Karpas-422 (cell line): ENCODE measurements at regions not wholly inside any gene's neighbourhood (a gene's known extent, or its start where the extent isn't known, plus 50 kb on each side); places are given as distances from the start of the nearest gene placed in this dataset.

Source experiments
- DNase-seq: peaks from one replicate; pipeline ENCODE4 v3.0.0-alpha.2; 2015
- H2AFZ ChIP-seq: fragments of 200-600 bp; sonication (generic); 2 replicates; pipeline ENCODE4 v1.6.1; 2014; ENCODE audit warnings: antibody characterized with exemption, low read length, mixed read lengths
- H3K27ac ChIP-seq: fragments of 200-600 bp; sonication (generic); 2 replicates; pipeline ENCODE4 v1.5.1; 2014; ENCODE audit warnings: mild to moderate bottlenecking, low read length, moderate library complexity
- H3K27me3 ChIP-seq: fragments of 200-600 bp; sonication (generic); 2 replicates; pipeline ENCODE4 v1.6.1; 2014; ENCODE audit warnings: low read length, mixed read lengths
- H3K36me3 ChIP-seq: fragments of 200-600 bp; sonication (generic); 2 replicates; pipeline ENCODE4 v1.6.1; 2014; ENCODE audit warnings: low read length, mixed read lengths; ENCODE audit not compliant: insufficient read depth
- H3K4me1 ChIP-seq: fragments of 200-600 bp; sonication (generic); 2 replicates; pipeline ENCODE4 v1.6.1; 2014; ENCODE audit warnings: mild to moderate bottlenecking, low read length, mixed read lengths
- H3K4me2 ChIP-seq: fragments of 200-600 bp; sonication (generic); 2 replicates; pipeline ENCODE4 v1.6.1; 2014; ENCODE audit warnings: low read length, low read depth, mild to moderate bottlenecking; ENCODE audit not compliant: poor library complexity, severe bottlenecking
- H3K4me3 ChIP-seq: fragments of 200-600 bp; sonication (generic); 2 replicates; pipeline ENCODE4 v1.5.1; 2014; ENCODE audit warnings: mild to moderate bottlenecking, antibody characterized with exemption, low read length, mixed read lengths
- H3K79me2 ChIP-seq: fragments of 200-600 bp; sonication (generic); 2 replicates; pipeline ENCODE4 v1.6.1; 2014; ENCODE audit warnings: mild to moderate bottlenecking, low read length, mixed read lengths
- H3K9ac ChIP-seq: fragments of 200-600 bp; sonication (generic); 2 replicates; pipeline ENCODE4 v1.6.0; 2014; ENCODE audit warnings: low read length
- H3K9me2 ChIP-seq: fragments of 200-600 bp; sonication (generic), shearing (Covaris generic); replicated peaks from 2 replicates; pipeline ENCODE4 v1.6.0; 2014; ENCODE audit warnings: mild to moderate bottlenecking, low read length, moderate library complexity; ENCODE audit not compliant: insufficient read depth
- H3K9me3 ChIP-seq: fragments of 300-700, 200-600 bp; sonication (generic); 2 replicates; pipeline ENCODE4 v1.6.1; 2014; ENCODE audit warnings: low read length, mixed read lengths
- H4K20me1 ChIP-seq: fragments of 200-600 bp; sonication (generic); 2 replicates; pipeline ENCODE4 v1.6.1; 2014; ENCODE audit warnings: mild to moderate bottlenecking, antibody characterized with exemption, low read length, low read depth; ENCODE audit not compliant: insufficient read depth

DNA sequence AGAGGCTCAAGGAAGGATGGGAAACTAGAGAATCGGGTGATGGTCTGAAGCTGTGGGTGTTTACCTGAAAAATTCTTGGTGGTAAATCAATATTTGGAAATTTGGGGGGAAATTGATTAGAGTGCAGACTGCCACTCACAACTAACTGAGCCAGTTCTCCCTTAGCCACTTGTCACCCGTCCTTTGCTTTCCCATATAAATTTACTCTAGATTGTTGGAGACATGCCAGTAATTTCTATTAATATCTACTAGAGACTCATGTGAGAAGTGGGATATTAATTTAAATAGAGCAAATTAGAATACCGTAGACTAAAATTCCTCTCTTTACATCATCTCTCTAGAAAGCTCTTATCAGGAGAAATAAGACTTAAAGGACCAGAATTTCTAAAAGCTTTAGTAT is 471.3 kb upstream of the DAB2 start:
- no peaks in the 10 kb centered on the region for H3K79me2 ChIP-seq
- no peak overlapping the region for H3K4me3 ChIP-seq
- H4K20me1 ChIP-seq = no peaks in the 10 kb centered on the region
- H2AFZ ChIP-seq = no peak overlapping the region
- no peak overlapping the region for H3K4me2 ChIP-seq
- no peaks in the 10 kb centered on the region for H3K36me3 ChIP-seq
- H3K27me3 ChIP-seq = no peaks in the 10 kb centered on the region
- no peaks in the 10 kb centered on the region for H3K9me3 ChIP-seq
- H3K4me1 ChIP-seq = no peaks in the 10 kb centered on the region
- DNase-seq = no peak
- H3K27ac ChIP-seq = no peak overlapping the region
- H3K9me2 ChIP-seq = no peaks in the 10 kb centered on the region
- H3K9ac ChIP-seq = no peak overlapping the region

- no peaks in the 10 kb centered on the region for H3K4me1 ChIP-seq
- H3K9ac ChIP-seq = no peak overlapping the region
- H3K36me3 ChIP-seq = no peaks in the 10 kb centered on the region
- H3K27me3 ChIP-seq = no peaks in the 10 kb centered on the region
- no peaks in the 10 kb centered on the region for H3K9me3 ChIP-seq
- DNase-seq = no peak
- no peaks in the 10 kb centered on the region for H3K9me2 ChIP-seq
- H3K79me2 ChIP-seq = no peaks in the 10 kb centered on the region
- no peak overlapping the region for H2AFZ ChIP-seq
- no peak overlapping the region for H3K4me2 ChIP-seq
- H3K27ac ChIP-seq = no peak overlapping the region
- no peaks in the 10 kb centered on the region for H4K20me1 ChIP-seq
- H3K4me3 ChIP-seq = no peak overlapping the region
Measured at GRCh38 chr5:39892708-39893107, 467.9 kb upstream of the DAB2 start.

DNA sequence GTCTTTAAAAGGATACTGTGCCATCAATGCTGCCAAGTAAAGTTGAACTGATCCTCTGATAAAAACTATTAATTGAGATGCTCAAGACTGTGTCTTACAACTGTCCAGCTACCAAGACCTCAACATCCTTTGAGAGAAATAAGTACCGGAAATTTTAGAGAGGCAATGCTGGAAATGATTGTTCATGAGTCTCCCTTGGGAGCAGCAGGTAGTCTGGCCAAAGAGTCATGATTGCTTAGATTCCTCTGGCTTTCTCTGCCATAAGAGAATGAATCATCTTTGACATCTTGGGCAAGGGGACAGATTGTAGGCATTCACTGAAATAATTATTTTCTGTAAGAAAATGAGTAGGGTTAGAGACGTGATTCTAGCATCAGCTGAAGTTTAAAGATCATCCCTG is 466.6 kb upstream of the DAB2 start:
- no peak for DNase-seq
- H3K79me2 ChIP-seq = no peaks in the 10 kb centered on the region
- no peaks in the 10 kb centered on the region for H3K36me3 ChIP-seq
- no peaks in the 10 kb centered on the region for H3K9me3 ChIP-seq
- H3K9ac ChIP-seq = no peak overlapping the region
- no peak overlapping the region for H3K4me3 ChIP-seq
- no peaks in the 10 kb centered on the region for H3K27me3 ChIP-seq
- H3K4me2 ChIP-seq = no peak overlapping the region
- H3K9me2 ChIP-seq = no peaks in the 10 kb centered on the region
- no peak overlapping the region for H2AFZ ChIP-seq
- H3K4me1 ChIP-seq = no peaks in the 10 kb centered on the region
- no peak overlapping the region for H3K27ac ChIP-seq
- no peaks in the 10 kb centered on the region for H4K20me1 ChIP-seq

GRCh38 chr5:39880985-39881384 is 456.2 kb upstream of the DAB2 start:
- no peaks in the 10 kb centered on the region for H3K36me3 ChIP-seq
- no peaks in the 10 kb centered on the region for H3K4me1 ChIP-seq
- H3K9me2 ChIP-seq = 0 out of 2 replicates have a peak, but pooled peaks cover 4% of the 10 kb centered on the region
- no peak overlapping the region for H3K27ac ChIP-seq
- no peak for DNase-seq
- H3K79me2 ChIP-seq = no peaks in the 10 kb centered on the region
- no peaks in the 10 kb centered on the region for H4K20me1 ChIP-seq
- H3K9me3 ChIP-seq = no peaks in the 10 kb centered on the region
- no peak overlapping the region for H3K4me3 ChIP-seq
- no peak overlapping the region for H3K9ac ChIP-seq
- H3K4me2 ChIP-seq = no peak overlapping the region
- no peaks in the 10 kb centered on the region for H3K27me3 ChIP-seq
- no peak overlapping the region for H2AFZ ChIP-seq

GRCh38 chr5:39877479-39877878 is 452.7 kb upstream of the DAB2 start:
- Histone ChIP-seq H3K27me3 (no peaks in the 10 kb centered on the region), H3K9ac (no peak overlapping the region), H3K4me1 (no peaks in the 10 kb centered on the region), H2AFZ (no peak overlapping the region), H3K9me2 (0 out of 2 replicates have a peak, but pooled peaks cover 5% of the 10 kb centered on the region), H3K36me3 (no peaks in the 10 kb centered on the region), H3K4me2 (no peak overlapping the region), H3K27ac (no peak overlapping the region), H3K9me3 (no peaks in the 10 kb centered on the region), H3K79me2 (no peaks in the 10 kb centered on the region), H4K20me1 (no peaks in the 10 kb centered on the region), H3K4me3 (no peak overlapping the region)
- no peak for DNase-seq

DNA sequence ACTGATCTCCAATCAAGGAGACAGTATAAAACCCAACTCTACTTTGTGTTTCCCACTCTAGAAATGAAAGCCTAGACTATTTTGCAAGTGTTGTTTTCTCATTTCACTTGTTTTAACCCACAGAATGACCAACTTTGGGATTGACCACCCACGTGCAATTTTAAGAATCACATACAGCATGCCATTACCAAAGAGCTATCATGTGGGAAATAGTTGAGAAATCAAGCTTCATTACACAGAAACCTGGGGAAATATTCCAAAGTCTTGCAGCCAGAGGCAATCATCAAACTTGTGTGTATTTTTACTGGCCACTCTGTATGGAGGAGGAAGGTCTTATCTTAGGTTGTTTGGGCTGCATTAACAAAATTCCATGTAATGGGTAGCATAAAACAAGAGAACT is 451.4 kb upstream of the DAB2 start:
- no peak for DNase-seq
- H3K36me3 ChIP-seq = no peaks in the 10 kb centered on the region
- H4K20me1 ChIP-seq = no peaks in the 10 kb centered on the region
- no peak overlapping the region for H3K9ac ChIP-seq
- H3K27ac ChIP-seq = no peak overlapping the region
- no peak overlapping the region for H3K4me2 ChIP-seq
- H3K9me3 ChIP-seq = no peaks in the 10 kb centered on the region
- 0 out of 2 replicates have a peak, but pooled peaks cover 5% of the 10 kb centered on the region for H3K9me2 ChIP-seq
- H3K4me3 ChIP-seq = no peak overlapping the region
- no peaks in the 10 kb centered on the region for H3K79me2 ChIP-seq
- no peak overlapping the region for H2AFZ ChIP-seq
- H3K4me1 ChIP-seq = no peaks in the 10 kb centered on the region
- no peaks in the 10 kb centered on the region for H3K27me3 ChIP-seq

GRCh38 chr5:39870137-39870536 is 445.4 kb upstream of the DAB2 start:
- no peaks in the 10 kb centered on the region for H3K27me3 ChIP-seq
- H3K79me2 ChIP-seq = no peaks in the 10 kb centered on the region
- no peak overlapping the region for H2AFZ ChIP-seq
- H3K9me2 ChIP-seq = no peaks in the 10 kb centered on the region; the same call in 1 of the 2 replicates
- H3K9ac ChIP-seq = no peak overlapping the region
- H3K36me3 ChIP-seq = no peaks in the 10 kb centered on the region
- no peak overlapping the region for H3K27ac ChIP-seq
- no peak overlapping the region for H3K4me2 ChIP-seq
- no peaks in the 10 kb centered on the region for H3K4me1 ChIP-seq
- no peak overlapping the region for H3K4me3 ChIP-seq
- H4K20me1 ChIP-seq = no peaks in the 10 kb centered on the region
- no peak for DNase-seq
- no peaks in the 10 kb centered on the region for H3K9me3 ChIP-seq

DNA sequence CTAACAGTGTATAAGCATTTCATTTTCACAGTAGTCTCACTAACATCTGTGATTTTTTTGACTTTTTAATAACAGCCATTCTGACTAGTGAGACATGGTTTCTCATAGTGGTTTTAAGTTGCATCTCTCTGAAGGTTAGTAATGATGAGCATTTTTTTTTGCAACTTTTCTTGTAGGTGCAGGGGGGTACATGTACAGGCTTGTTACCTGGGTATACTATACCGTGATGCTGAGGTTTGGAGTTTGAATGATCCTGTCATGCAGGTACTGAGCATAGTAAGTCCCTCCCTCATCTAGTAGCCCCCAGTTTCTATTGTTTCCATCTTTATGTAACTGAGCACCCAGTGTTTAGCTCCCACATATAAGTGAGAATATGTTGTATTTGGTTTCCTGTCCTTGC is 444.6 kb upstream of the DAB2 start:
- Histone ChIP-seq H3K9me2 (peaks cover 2% of the 10 kb centered on the region; the same call in 1 of the 2 replicates), H3K27me3 (no peaks in the 10 kb centered on the region), H3K79me2 (no peaks in the 10 kb centered on the region), H3K9me3 (no peaks in the 10 kb centered on the region), H2AFZ (no peak overlapping the region), H3K4me1 (no peaks in the 10 kb centered on the region), H4K20me1 (no peaks in the 10 kb centered on the region), H3K4me2 (no peak overlapping the region), H3K4me3 (no peak overlapping the region), H3K9ac (no peak overlapping the region), H3K36me3 (no peaks in the 10 kb centered on the region), H3K27ac (no peak overlapping the region)
- no peak for DNase-seq

DNA sequence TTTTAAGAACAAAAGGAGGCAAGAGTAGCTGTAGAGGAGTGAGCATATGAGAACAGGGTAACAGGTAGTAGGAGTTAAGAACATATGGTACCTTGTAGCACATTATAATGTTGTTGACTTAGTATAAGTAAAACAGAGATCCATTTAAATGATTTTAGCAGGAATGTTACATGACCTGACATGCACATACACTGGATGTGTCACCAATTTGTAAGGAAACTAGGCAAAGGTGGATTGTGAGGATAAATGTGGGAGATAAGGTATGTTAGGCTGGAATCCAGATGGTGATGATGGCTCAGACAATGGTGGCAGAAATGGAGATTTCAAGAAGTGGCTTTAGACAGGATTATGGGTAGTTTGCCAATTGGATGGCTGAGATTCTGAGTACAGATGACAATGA is 443.1 kb upstream of the DAB2 start:
- Histone ChIP-seq H3K4me1 (no peaks in the 10 kb centered on the region), H3K36me3 (no peaks in the 10 kb centered on the region), H3K79me2 (no peaks in the 10 kb centered on the region), H3K4me3 (no peak overlapping the region), H3K9ac (no peak overlapping the region), H3K9me2 (peaks cover 3% of the 10 kb centered on the region; the same call in 1 of the 2 replicates), H3K27ac (no peak overlapping the region), H3K4me2 (no peak overlapping the region), H3K27me3 (no peaks in the 10 kb centered on the region), H3K9me3 (no peaks in the 10 kb centered on the region), H2AFZ (no peak overlapping the region), H4K20me1 (no peaks in the 10 kb centered on the region)
- DNase-seq = no peak
